ENCODE measurements at regions not wholly inside any gene's neighbourhood (a gene's known extent, or its start where the extent isn't known, plus 50 kb on each side); places are given as distances from the start of the nearest gene placed in this dataset.
"Not testable (repeated sequence)": the region's sequence is repeated elsewhere in the genome, so short reads cannot be mapped to it uniquely, and the experiment has no call there.

GRCh38 chr15:24511598-24511997 lies 164.0 kb upstream of the NPAP1 start:
- DNase-seq (ENCODE audit: low read depth); in situ Hi-C loops (cut with HindIII; ENCODE audit: low pct_unique_long_range_greater_than_20kb, low sequenced_read_pairs): not testable (repeated sequence)

DNA sequence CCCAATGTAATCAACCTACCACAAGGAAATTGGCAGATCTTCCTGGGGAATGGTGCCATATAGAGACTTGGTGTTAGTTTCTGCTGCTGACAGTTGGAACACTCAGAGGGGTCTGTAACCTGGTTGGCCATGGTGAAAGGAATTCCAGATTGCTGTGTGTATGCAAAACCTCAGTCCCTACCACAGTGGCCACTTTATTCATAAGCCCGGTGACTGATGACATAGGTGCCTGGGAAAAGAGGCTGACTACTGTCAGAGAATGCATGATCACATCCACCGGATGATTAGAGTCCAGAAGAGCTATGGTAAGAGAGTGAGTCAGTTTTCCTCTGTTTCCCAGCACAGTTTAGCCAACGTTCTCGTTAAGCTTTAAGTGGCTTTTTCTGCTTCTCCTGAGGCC lies 156.8 kb upstream of the NPAP1 start:
- in situ Hi-C loops (cut with HindIII; ENCODE audit: low pct_unique_long_range_greater_than_20kb, low sequenced_read_pairs); DNase-seq (ENCODE audit: low read depth): not testable (repeated sequence)

GRCh38 chr15:24531235-24531634 lies 144.3 kb upstream of the NPAP1 start:
- in situ Hi-C loops (cut with HindIII; ENCODE audit: low pct_unique_long_range_greater_than_20kb, low sequenced_read_pairs); DNase-seq (ENCODE audit: low read depth): not testable (repeated sequence)

DNA sequence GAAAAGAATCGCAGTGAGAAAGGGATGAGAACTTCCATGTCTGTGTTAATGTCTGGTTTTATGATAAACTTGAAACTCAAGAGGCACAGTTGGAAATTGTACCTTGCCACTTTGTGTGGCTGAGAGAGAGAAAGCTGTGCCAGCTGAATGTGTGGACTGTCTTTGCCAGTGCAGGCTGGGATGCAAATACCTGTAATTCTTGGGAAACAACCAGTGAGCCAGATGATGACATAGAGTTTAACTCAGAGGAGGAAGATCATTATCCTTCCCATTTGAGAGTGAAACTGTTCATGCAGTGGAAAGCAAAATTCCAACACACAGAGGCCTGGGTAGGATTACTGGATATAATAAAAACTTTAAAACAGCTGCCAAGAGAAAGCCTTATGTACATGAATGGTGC lies 141.5 kb upstream of the NPAP1 start:
- in situ Hi-C loops (cut with HindIII; ENCODE audit: low pct_unique_long_range_greater_than_20kb, low sequenced_read_pairs); DNase-seq (ENCODE audit: low read depth): not testable (repeated sequence)

- DNase-seq (ENCODE audit: low read depth); in situ Hi-C loops (cut with HindIII; ENCODE audit: low pct_unique_long_range_greater_than_20kb, low sequenced_read_pairs): not testable (repeated sequence)
Measured at GRCh38 chr15:24557281-24557680, 118.3 kb upstream of the NPAP1 start.

GRCh38 chr15:24607636-24608035 lies 67.9 kb upstream of the NPAP1 start:
- in situ Hi-C loops (cut with HindIII; ENCODE audit: low pct_unique_long_range_greater_than_20kb, low sequenced_read_pairs) = no loop called here
- no peak for DNase-seq (ENCODE audit: low read depth)

DNA sequence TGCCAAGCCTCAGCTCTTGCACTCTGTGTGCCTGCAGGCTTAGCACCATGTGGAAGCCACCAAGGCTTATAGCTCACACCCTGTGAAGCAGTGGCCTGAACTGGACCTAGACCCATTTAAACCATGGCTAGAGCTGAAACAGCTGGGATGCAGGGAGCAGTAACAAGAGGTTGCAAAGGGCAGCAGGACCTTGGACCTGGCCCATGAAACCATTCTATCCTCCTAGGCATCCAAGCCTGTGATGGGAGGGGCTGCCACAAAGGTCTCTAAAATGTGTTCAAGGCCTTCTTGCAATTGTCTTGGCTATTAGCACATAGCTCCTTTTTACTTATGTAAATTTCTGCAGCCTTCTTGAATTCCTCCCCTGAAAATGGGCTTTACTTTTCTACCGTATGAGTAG lies 57.9 kb upstream of the NPAP1 start:
- DNase-seq (ENCODE audit: low read depth) = no peak
- in situ Hi-C loops (cut with HindIII; ENCODE audit: low pct_unique_long_range_greater_than_20kb, low sequenced_read_pairs) = no loop called here

DNA sequence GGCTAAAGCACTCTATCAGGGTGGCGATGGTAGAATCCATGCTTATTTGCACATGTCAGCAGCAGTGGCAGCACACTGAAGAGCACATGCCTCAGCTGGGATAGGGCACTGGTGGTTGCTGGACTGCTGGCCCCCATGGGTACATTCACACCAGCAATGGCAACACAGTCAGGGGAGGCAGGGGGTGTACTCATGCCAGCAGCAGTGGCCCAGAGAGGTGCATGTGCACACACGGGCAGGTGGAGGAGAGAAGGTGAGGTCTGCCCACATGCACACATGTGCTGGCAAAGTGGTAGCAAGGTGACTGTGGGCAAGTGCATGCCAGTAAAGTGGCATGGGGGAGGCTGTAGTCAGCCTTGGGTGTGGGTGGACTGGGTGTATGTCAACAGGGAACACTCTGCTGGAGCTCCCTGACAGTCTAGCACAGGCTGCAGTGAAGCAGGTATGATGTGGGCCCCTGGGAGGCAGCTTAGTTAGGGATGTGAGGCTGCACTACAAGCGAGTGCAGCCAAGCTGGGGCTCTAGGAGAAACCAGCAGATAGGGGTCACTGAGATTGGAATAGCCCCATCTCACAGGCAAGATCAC lies 53.9 kb upstream of the NPAP1 start:
- in situ Hi-C loops (cut with HindIII; ENCODE audit: low pct_unique_long_range_greater_than_20kb, low sequenced_read_pairs) = no loop called here
- DNase-seq (ENCODE audit: low read depth) = no peak

All from Caki2 (cell line).